ENCODE measurements at regions not wholly inside any gene's neighbourhood (a gene's known extent, or its start where the extent isn't known, plus 50 kb on each side); places are given as distances from the start of the nearest gene placed in this dataset.

- no peak for TF ChIP-seq CTCF (IDR thresholded peaks at IDR 0.05)
These were observed 366.7 kb downstream of the FIGN start for GRCh38 chr2:163369111-163369510.

GRCh38 chr2:163368655-163369054 lies 367.2 kb downstream of the FIGN start:
- no peak for TF ChIP-seq CTCF (IDR thresholded peaks at IDR 0.05)

- TF ChIP-seq CTCF (IDR thresholded peaks at IDR 0.05) = no peak
These were observed 367.8 kb downstream of the FIGN start for GRCh38 chr2:163367825-163368582.

- no peak for TF ChIP-seq CTCF (IDR thresholded peaks at IDR 0.05)
These were observed 371.1 kb downstream of the FIGN start for GRCh38 chr2:163364736-163365135.

GRCh38 chr2:163353551-163353950 lies 382.3 kb downstream of the FIGN start:
- no peak for TF ChIP-seq CTCF (IDR thresholded peaks at IDR 0.05)

- no peak for TF ChIP-seq CTCF (IDR thresholded peaks at IDR 0.05)
These were observed 383.8 kb downstream of the FIGN start for GRCh38 chr2:163351966-163352365.

- TF ChIP-seq CTCF (IDR thresholded peaks at IDR 0.05) = no peak
These were observed 384.7 kb downstream of the FIGN start for GRCh38 chr2:163351143-163351542.
